T-helper 2 cell treated with Interferon-gamma antibody and Interleukin-4, amounts not matched to agents 100 ng/mL and 5 ng/mL, for 36 hours (primary cell): ENCODE measurements at regions not wholly inside any gene's neighbourhood (a gene's known extent, or its start where the extent isn't known, plus 50 kb on each side); places are given as distances from the start of the nearest gene placed in this dataset.

Experiments
- intact Hi-C: fragments of 100-400 bp; cut with micrococcal nuclease; formaldehyde crosslinking; loops from one replicate; pipeline ENCODE4 v1.15.1; 2023

GRCh38 chr17:55635253-55635914, 87.3 kb downstream of the TMEM100 start:
- intact Hi-C loops: no loop called here

DNA sequence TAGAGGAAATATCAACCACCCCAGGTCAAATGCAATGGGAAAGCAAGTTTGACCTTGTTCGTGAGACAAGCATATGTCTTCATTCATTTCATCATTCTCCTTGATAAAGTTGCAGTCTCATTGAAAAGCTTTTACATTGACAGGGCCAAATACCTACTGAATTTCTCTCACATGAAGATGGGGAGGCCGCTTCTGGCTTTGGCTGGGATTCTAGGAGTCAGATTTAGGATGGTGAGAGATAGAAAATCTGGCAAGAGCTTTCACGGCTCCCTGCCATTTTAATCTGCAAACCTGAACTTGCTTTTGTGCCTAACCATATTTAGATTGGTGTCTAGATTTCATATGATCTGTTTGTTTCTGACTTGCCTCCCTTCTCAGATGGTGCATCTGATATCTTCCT, 88.0 kb downstream of the TMEM100 start:
- intact Hi-C loops: no loop called here

DNA sequence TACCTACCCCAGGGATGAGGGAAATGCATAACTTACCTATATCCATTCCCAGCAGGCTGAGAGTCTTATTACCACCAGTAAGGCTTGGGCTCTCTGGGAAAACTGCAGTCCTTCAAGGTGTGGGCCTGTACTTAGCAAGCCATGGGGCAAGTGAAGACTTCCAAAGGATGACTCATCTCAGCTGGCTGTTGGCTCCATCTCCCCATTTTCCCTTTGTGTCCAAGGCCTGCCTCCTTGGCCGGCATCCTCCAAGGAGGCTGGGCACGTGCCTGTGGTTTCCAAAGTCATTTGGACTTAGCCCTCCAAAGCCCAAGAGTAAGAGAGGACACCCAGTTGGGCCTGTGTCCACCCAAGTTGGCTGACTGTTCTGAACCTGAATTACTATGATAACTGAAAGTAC, 89.8 kb downstream of the TMEM100 start:
- intact Hi-C loops: no loop called here

DNA sequence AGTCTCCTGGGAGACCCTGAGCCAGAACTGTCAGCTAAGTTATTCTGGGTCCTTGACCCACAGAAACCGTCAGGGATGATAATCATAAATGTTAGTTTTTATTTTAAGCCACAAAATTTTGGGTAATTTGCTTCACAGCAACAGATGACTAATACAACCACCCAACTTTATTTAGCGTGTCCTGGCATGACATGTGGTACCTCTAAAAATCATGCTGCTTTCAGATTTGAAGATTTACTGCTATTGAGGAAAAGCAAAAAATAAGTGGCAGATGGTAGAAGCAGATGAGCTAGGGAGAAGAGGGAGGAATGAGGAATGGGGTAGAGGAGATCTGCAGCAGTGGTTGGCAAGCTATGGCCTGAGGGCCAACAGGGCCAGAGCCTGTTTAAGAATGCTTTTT, 90.4 kb downstream of the TMEM100 start:
- intact Hi-C loops: no loop called here

- intact Hi-C loops: no loop called here
These were observed 92.7 kb downstream of the TMEM100 start for GRCh38 chr17:55629995-55630394.

DNA sequence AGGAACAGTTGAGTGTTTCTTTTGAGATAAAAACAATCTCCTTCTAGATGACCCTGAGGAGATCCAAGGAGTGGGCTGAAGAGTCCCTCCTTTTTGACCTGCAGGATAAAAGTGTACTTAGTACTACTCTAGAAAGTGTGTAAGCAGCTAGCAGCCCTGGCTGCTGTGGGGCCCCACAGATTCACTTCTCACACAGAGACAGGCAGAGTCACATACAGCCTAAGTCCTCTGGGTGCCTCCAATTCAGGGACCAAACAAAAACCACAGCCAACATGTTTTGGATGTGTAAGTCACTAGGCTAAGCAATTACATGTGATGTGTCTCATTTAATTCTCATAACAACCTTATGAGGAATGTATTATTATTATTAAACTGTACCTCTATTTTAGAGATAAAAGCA, 97.1 kb downstream of the TMEM100 start:
- intact Hi-C loops: no loop called here

- intact Hi-C loops: no loop called here
These were observed 97.8 kb downstream of the TMEM100 start for GRCh38 chr17:55624772-55625433.

GRCh38 chr17:55622547-55622946, 100.1 kb downstream of the TMEM100 start:
- intact Hi-C loops: no loop called here

- intact Hi-C loops: no loop called here
These were observed 101.7 kb downstream of the TMEM100 start for GRCh38 chr17:55620945-55621344.

DNA sequence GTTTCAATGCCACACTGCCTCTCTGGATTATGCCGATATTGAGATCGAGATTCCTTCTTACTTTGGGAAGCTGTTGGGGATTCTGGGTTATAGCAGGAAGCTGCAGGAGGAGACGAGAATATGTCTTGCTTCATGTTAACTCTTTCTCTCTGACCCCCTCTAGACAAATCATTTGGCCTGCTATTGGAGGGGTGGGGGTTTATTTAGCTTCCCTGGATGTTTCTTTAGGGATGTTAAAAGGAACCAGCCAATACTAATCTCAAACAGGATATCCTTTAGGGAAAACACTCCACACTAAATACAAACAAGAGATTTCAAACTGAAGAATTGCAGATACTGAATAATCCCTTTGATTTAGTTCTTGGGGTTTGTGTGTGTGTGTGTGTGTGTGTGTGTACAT, 102.6 kb downstream of the TMEM100 start:
- intact Hi-C loops: no loop called here

DNA sequence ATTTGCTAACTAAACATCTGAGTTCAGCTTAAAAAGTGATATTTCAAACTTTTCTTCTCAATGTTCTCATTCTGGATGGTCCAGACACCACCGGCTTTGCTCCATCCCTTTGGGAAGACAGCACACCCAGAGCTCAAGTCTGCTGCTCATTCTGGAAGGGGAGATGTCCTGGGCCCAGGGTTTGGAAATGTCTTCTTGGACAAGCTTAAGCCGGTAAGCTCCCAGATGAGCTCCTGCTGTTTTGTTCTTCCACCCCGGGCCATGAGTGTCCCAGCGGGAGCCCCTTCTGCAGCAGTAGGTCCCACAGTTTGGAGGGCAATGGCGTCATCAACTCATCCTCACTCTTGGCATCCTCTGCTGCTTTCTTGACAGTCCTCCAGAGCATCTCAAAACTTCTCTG, 105.2 kb downstream of the TMEM100 start:
- intact Hi-C loops: no loop called here

- intact Hi-C loops: no loop called here
These were observed 102.8 kb upstream of the SMIM36 start for GRCh38 chr17:55614061-55614460.

GRCh38 chr17:55612691-55613141, 101.5 kb upstream of the SMIM36 start:
- intact Hi-C loops: no loop called here

DNA sequence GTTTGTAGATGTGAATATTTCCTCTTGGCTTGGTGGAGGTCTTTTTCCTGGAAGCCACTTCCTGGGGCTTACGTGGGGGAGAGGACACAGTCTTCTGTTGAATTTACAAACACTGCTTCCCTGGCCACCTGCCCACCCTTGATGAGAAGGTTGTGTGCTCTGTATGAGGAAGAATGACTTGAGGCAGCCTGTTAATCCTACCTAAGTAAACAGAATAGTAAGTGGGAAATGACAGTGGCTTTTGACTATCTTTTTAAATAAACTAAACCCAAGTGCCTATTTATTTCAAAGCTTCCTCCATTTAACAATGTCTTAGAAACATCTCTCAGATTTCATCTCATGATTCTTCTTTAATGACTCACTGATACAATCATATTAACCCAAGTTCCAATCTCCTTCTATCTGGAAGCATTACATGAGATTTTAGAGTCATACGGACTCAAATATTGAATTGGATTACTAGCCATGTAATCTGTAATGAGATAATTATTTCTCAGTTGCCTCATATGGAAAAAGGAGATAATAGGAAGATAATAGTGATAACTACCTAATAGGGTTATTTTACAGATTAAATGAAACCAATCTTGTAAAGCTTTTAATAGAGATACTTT, 96.6 kb upstream of the SMIM36 start:
- intact Hi-C loops: no loop called here

GRCh38 chr17:55606488-55606815, 95.2 kb upstream of the SMIM36 start:
- intact Hi-C loops: no loop called here

GRCh38 chr17:55605705-55606487, 94.6 kb upstream of the SMIM36 start:
- intact Hi-C loops: no loop called here

DNA sequence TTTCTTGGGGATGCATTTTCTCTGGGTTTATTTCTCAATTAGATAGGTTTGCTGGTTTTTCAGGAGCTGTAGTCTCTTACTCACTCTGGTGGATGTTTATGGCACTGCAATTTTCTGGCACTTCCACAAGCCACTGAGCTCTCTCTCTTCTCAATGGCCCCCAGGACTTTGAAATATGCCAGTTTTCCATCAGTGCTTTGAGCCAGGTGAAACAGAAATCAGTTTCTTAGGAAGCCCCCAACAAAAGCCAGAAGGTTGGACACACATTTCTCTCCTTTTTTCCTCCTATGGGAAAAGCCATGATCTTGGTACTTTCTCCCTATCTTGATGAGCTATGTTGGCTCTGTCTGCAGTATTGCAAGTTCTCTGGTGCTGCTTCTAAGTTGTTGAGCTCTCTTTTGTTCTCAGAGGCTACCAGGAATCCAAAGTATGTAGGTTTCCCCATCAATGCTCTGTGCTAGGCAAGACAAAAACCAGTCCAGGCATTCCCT, 90.7 kb upstream of the SMIM36 start:
- intact Hi-C loops: loop anchor here (1.0 kb wide), 1 partner anchor 76 kb away; no protein-coding TSS in a partner anchor

DNA sequence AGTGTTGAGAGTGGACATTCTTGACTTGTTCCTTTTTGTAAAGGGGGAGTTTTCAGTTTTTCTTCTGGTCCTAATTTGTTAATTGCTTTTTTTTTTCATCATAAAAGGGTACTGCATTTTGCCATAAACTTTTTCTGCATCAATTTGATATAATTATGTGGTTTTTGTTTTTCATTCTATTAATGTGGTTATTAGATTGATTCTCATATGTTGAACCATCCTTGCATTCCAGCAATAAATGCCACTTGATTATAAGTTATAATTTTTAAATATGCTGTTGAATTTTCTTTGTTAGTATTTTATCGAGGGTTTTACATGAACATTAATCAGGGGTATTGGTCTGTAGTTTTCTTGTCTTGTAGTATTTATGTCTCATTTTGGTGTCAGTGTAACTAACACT, 87.2 kb upstream of the SMIM36 start:
- intact Hi-C loops: no loop called here

GRCh38 chr17:55588446-55589242, 77.4 kb upstream of the SMIM36 start:
- intact Hi-C loops: loop anchor here (5.0 kb wide), 1 partner anchor 61 kb away; no protein-coding TSS in a partner anchor

- intact Hi-C loops: loop anchor here (5.0 kb wide), 1 partner anchor 60 kb away; no protein-coding TSS in a partner anchor
These were observed 76.4 kb upstream of the SMIM36 start for GRCh38 chr17:55587608-55588139.

GRCh38 chr17:55585629-55586028, 74.4 kb upstream of the SMIM36 start:
- intact Hi-C loops: loop anchor here (5.0 kb wide), 1 partner anchor 58 kb away; no protein-coding TSS in a partner anchor
